HG03039 (cell line): ENCODE measurements at regions not wholly inside any gene's neighbourhood (a gene's known extent, or its start where the extent isn't known, plus 50 kb on each side); places are given as distances from the start of the nearest gene placed in this dataset.
"Not testable (repeated sequence)": the region's sequence is repeated elsewhere in the genome, so short reads cannot be mapped to it uniquely, and the experiment has no call there.

ENCODE experiments used
- ATAC-seq: cut with Tn5 transposase; IDR thresholded peaks from one replicate; pipeline ENCODE4 v1.9.1; 2021; ENCODE audit warnings: mild to moderate bottlenecking, moderate library complexity; ENCODE audit not compliant: unreplicated experiment

GRCh38 chrX:5314148-5314547 is 914.5 kb downstream of the NLGN4X start:
- ATAC-seq, result no peak

- no peak for ATAC-seq
These were observed 921.3 kb downstream of the NLGN4X start for GRCh38 chrX:5307416-5307815.

- ATAC-seq, result no peak
These were observed 922.0 kb downstream of the NLGN4X start for GRCh38 chrX:5306654-5307121.

GRCh38 chrX:5305452-5305851 is 923.2 kb downstream of the NLGN4X start:
- no peak for ATAC-seq

GRCh38 chrX:5295004-5295403 is 933.7 kb downstream of the NLGN4X start:
- ATAC-seq, result no peak

- ATAC-seq, result no peak
These were observed 938.0 kb downstream of the NLGN4X start for GRCh38 chrX:5290635-5291034.

GRCh38 chrX:5289949-5290348 is 938.7 kb downstream of the NLGN4X start:
- ATAC-seq, result not testable (repeated sequence)

GRCh38 chrX:5278908-5279307 is 949.8 kb downstream of the NLGN4X start:
- no peak for ATAC-seq

GRCh38 chrX:5265324-5265850 is 963.3 kb downstream of the NLGN4X start:
- ATAC-seq, result no peak

GRCh38 chrX:5250106-5250505 is 978.6 kb downstream of the NLGN4X start:
- no peak for ATAC-seq

- no peak for ATAC-seq
These were observed 986.4 kb downstream of the NLGN4X start for GRCh38 chrX:5242091-5242790.

GRCh38 chrX:5236749-5237148 is 991.9 kb downstream of the NLGN4X start:
- ATAC-seq, result no peak

- no peak for ATAC-seq
These were observed 992.6 kb downstream of the NLGN4X start for GRCh38 chrX:5236096-5236495.

GRCh38 chrX:5233830-5234229 is 994.8 kb downstream of the NLGN4X start:
- ATAC-seq, result no peak

GRCh38 chrX:5220421-5220820 is 1008.2 kb downstream of the NLGN4X start:
- no peak for ATAC-seq

GRCh38 chrX:5194806-5195205 is 1033.9 kb downstream of the NLGN4X start:
- no peak for ATAC-seq

GRCh38 chrX:5180135-5180741 is 1048.4 kb downstream of the NLGN4X start:
- no peak for ATAC-seq

GRCh38 chrX:5176766-5177165 is 1051.9 kb downstream of the NLGN4X start:
- ATAC-seq, result no peak

- no peak for ATAC-seq
These were observed 1065.0 kb downstream of the NLGN4X start for GRCh38 chrX:5163663-5164062.

GRCh38 chrX:5155301-5155700 is 1073.4 kb downstream of the NLGN4X start:
- ATAC-seq, result no peak

- ATAC-seq, result no peak
These were observed 1082.7 kb downstream of the NLGN4X start for GRCh38 chrX:5145957-5146356.

- ATAC-seq, result no peak
These were observed 1086.0 kb downstream of the NLGN4X start for GRCh38 chrX:5142644-5143043.
